HG03378 (cell line): ENCODE measurements at regions not wholly inside any gene's neighbourhood (a gene's known extent, or its start where the extent isn't known, plus 50 kb on each side); places are given as distances from the start of the nearest gene placed in this dataset.

ENCODE experiments used
- ATAC-seq: cut with Tn5 transposase; IDR thresholded peaks from one replicate; pipeline ENCODE4 v1.9.1; 2021; ENCODE audit warnings: mild to moderate bottlenecking, moderate library complexity; ENCODE audit not compliant: unreplicated experiment

GRCh38 chr15:77771616-77772015 lies 138.9 kb upstream of the LINGO1 start:
- no peak for ATAC-seq

- no peak for ATAC-seq
These were observed 137.0 kb upstream of the LINGO1 start for GRCh38 chr15:77769700-77770099.

GRCh38 chr15:77768521-77769078 lies 135.9 kb upstream of the LINGO1 start:
- ATAC-seq, result no peak

- no peak for ATAC-seq
These were observed 135.4 kb upstream of the LINGO1 start for GRCh38 chr15:77768107-77768506.

- no peak for ATAC-seq
These were observed 131.4 kb upstream of the LINGO1 start for GRCh38 chr15:77764095-77764494.

- no peak for ATAC-seq
These were observed 130.1 kb upstream of the LINGO1 start for GRCh38 chr15:77762747-77763355.

- ATAC-seq, result no peak
These were observed 127.3 kb upstream of the LINGO1 start for GRCh38 chr15:77759896-77760592.

- no peak for ATAC-seq
These were observed 121.2 kb upstream of the LINGO1 start for GRCh38 chr15:77753939-77754338.

- no peak for ATAC-seq
These were observed 120.7 kb upstream of the LINGO1 start for GRCh38 chr15:77753281-77753873.

GRCh38 chr15:77749998-77750540 lies 117.4 kb upstream of the LINGO1 start:
- ATAC-seq, result no peak

GRCh38 chr15:77749236-77749997 lies 116.7 kb upstream of the LINGO1 start:
- no peak for ATAC-seq

GRCh38 chr15:77748078-77749064 lies 115.7 kb upstream of the LINGO1 start:
- no peak for ATAC-seq

- no peak for ATAC-seq
These were observed 114.7 kb upstream of the LINGO1 start for GRCh38 chr15:77747175-77748077.

GRCh38 chr15:77746254-77747174 lies 113.8 kb upstream of the LINGO1 start:
- no peak for ATAC-seq

GRCh38 chr15:77744398-77744797 lies 111.7 kb upstream of the LINGO1 start:
- no peak for ATAC-seq

GRCh38 chr15:77742570-77742969 lies 109.9 kb upstream of the LINGO1 start:
- no peak for ATAC-seq

GRCh38 chr15:77742127-77742526 lies 109.4 kb upstream of the LINGO1 start:
- ATAC-seq, result no peak

GRCh38 chr15:77741106-77741505 lies 108.4 kb upstream of the LINGO1 start:
- ATAC-seq, result no peak
